OCI-LY3 (cell line): ENCODE measurements at regions not wholly inside any gene's neighbourhood (a gene's known extent, or its start where the extent isn't known, plus 50 kb on each side); places are given as distances from the start of the nearest gene placed in this dataset.

Experiments
- H2AFZ ChIP-seq: fragments of 200-600, 300-600 bp; shearing (Covaris generic); 2 replicates; pipeline ENCODE4 v1.6.0; 2014; ENCODE audit warnings: antibody characterized with exemption, low read depth, low read length
- H3K27ac ChIP-seq: fragments of 200-600, 300-600 bp; sonication (generic); 2 replicates; pipeline ENCODE4 v1.5.1; 2014; ENCODE audit warnings: mild to moderate bottlenecking, low read length, moderate library complexity, mixed read lengths
- H3K27me3 ChIP-seq: fragments of 200-600, 300-600 bp; sonication (generic); 2 replicates; pipeline ENCODE4 v1.6.1; 2014; ENCODE audit warnings: low read depth, low read length, mixed read lengths
- H3K36me3 ChIP-seq: fragments of 200-600, 300-600 bp; sonication (generic); replicated peaks from 2 replicates; pipeline ENCODE3; 2014; ENCODE audit warnings: low read depth, low read length, mixed read lengths
- H3K4me1 ChIP-seq: fragments of 300-600, 200-600 bp; sonication (generic); 2 replicates; pipeline ENCODE4 v1.6.1; 2014; ENCODE audit warnings: low read length, mixed read lengths
- H3K4me2 ChIP-seq: fragments of 200-600, 300-600 bp; sonication (generic); 2 replicates; pipeline ENCODE4 v1.6.1; 2014; ENCODE audit warnings: low read length, mixed read lengths
- H3K4me3 ChIP-seq: fragments of 300-600, 200-600 bp; sonication (generic); 2 replicates; pipeline ENCODE4 v1.5.1; 2014; ENCODE audit warnings: antibody characterized with exemption, mild to moderate bottlenecking, low read length, moderate library complexity
- H3K79me2 ChIP-seq: fragments of 300-600, 200-600 bp; shearing (Covaris generic); 2 replicates; pipeline ENCODE4 v1.6.1; 2014; ENCODE audit warnings: mild to moderate bottlenecking, low read length, mixed read lengths
- H3K9ac ChIP-seq: fragments of 300-600, 200-600 bp; shearing (Covaris generic); 2 replicates; pipeline ENCODE4 v1.6.0; 2014; ENCODE audit warnings: mild to moderate bottlenecking, low read length, moderate library complexity
- H3K9me3 ChIP-seq: fragments of 200-600, 300-600 bp; shearing (Covaris generic); 2 replicates; pipeline ENCODE4 v1.6.1; 2014; ENCODE audit warnings: low read length, mixed read lengths; ENCODE audit not compliant: insufficient read depth
- H4K20me1 ChIP-seq: fragments of 200-600, 300-600 bp; sonication (generic); 2 replicates; pipeline ENCODE4 v1.6.1; 2016; ENCODE audit warnings: low read length, mixed read lengths; ENCODE audit not compliant: insufficient read depth
- CTCF ChIP-seq: fragments of 200-600, 300-600 bp; sonication (generic); IDR thresholded peaks from 2 replicates; pipeline ENCODE4 v1.5.1; 2014; ENCODE audit warnings: antibody characterized with exemption, low read length, low read depth
- EZH2phosphoT487 ChIP-seq: fragments of 200-600 bp; shearing (Covaris generic); IDR thresholded peaks from 2 replicates; pipeline ENCODE4 v1.6.1; 2018; ENCODE audit warnings: antibody characterized with exemption, mixed run types, low read depth

- Histone ChIP-seq H3K4me3 (no peak overlapping the region), H3K36me3 (no peaks in the 10 kb centered on the region), H3K9ac (no peak overlapping the region), H3K9me3 (no peaks in the 10 kb centered on the region), H4K20me1 (no peaks in the 10 kb centered on the region), H3K79me2 (no peaks in the 10 kb centered on the region), H2AFZ (no peak overlapping the region), H3K27ac (no peak overlapping the region), H3K4me1 (no peaks in the 10 kb centered on the region), H3K27me3 (no peaks in the 10 kb centered on the region), H3K4me2 (no peak overlapping the region)
- TF ChIP-seq CTCF (no peak), EZH2phosphoT487 (no peak)
These were observed 96.8 kb upstream of the DNAJC10 start for GRCh38 chr2:182619276-182619675.

- H4K20me1 ChIP-seq: no peaks in the 10 kb centered on the region
- no peaks in the 10 kb centered on the region for H3K9me3 ChIP-seq
- no peak overlapping the region for H3K9ac ChIP-seq
- no peak overlapping the region for H3K27ac ChIP-seq
- TF ChIP-seq EZH2phosphoT487 (no peak), CTCF (no peak)
- no peaks in the 10 kb centered on the region for H3K4me1 ChIP-seq
- H3K4me3 ChIP-seq: no peak overlapping the region
- no peak overlapping the region for H2AFZ ChIP-seq
- H3K4me2 ChIP-seq: no peak overlapping the region
- H3K36me3 ChIP-seq: no peaks in the 10 kb centered on the region
- H3K27me3 ChIP-seq: no peaks in the 10 kb centered on the region
- H3K79me2 ChIP-seq: no peaks in the 10 kb centered on the region
These were observed 94.9 kb upstream of the DNAJC10 start for GRCh38 chr2:182621191-182621590.

GRCh38 chr2:182621810-182622209, 94.2 kb upstream of the DNAJC10 start:
- Histone ChIP-seq H3K79me2 (no peaks in the 10 kb centered on the region), H3K27me3 (no peaks in the 10 kb centered on the region), H3K9ac (no peak overlapping the region), H2AFZ (no peak overlapping the region), H3K4me2 (no peak overlapping the region), H4K20me1 (no peaks in the 10 kb centered on the region), H3K36me3 (no peaks in the 10 kb centered on the region), H3K4me1 (no peaks in the 10 kb centered on the region), H3K4me3 (no peak overlapping the region), H3K9me3 (no peaks in the 10 kb centered on the region), H3K27ac (no peak overlapping the region)
- TF ChIP-seq CTCF: no peak
- no peak for TF ChIP-seq EZH2phosphoT487

- Histone ChIP-seq H3K79me2 (no peaks in the 10 kb centered on the region), H4K20me1 (no peaks in the 10 kb centered on the region), H3K4me1 (no peaks in the 10 kb centered on the region), H3K9ac (no peak overlapping the region), H3K27me3 (no peaks in the 10 kb centered on the region), H2AFZ (no peak overlapping the region), H3K9me3 (no peaks in the 10 kb centered on the region), H3K36me3 (no peaks in the 10 kb centered on the region), H3K27ac (no peak overlapping the region), H3K4me3 (no peak overlapping the region), H3K4me2 (no peak overlapping the region)
- TF ChIP-seq CTCF (no peak), EZH2phosphoT487 (no peak)
These were observed 93.8 kb upstream of the DNAJC10 start for GRCh38 chr2:182622231-182622630.
